Stomach (tissue), 4 donors: ENCODE measurements at regions not wholly inside any gene's neighbourhood (a gene's known extent, or its start where the extent isn't known, plus 50 kb on each side); places are given as distances from the start of the nearest gene placed in this dataset.

Source experiments
- EP300 ChIP-seq: sonication (generic); formaldehyde crosslinking; IDR thresholded peaks from one replicate; pipeline ENCODE4 v1.6.1; 2017; ENCODE audit warnings: antibody characterized with exemption
- POLR2AphosphoS5 ChIP-seq, 3 donors: sonication (generic); formaldehyde crosslinking; IDR thresholded peaks; one replicate each; pipeline ENCODE4 v1.6.1; 2016; ENCODE audit warnings: antibody characterized with exemption in 3 of 3
- TF ChIP-seq, protein P1 (sequence below), 7 experiments: fragments of 450-650 bp in 4 of 7; fragments of 200-600 bp in 3 of 7; sonication (generic) in 3 of 7; IDR thresholded peaks; one replicate each; pipeline ENCODE4 v1.5.1; 2016 to 2019; ENCODE audit warnings: antibody characterized with exemption in 7 of 7, control low read depth in 2 of 7, mild to moderate bottlenecking in 1 of 7

DNA sequence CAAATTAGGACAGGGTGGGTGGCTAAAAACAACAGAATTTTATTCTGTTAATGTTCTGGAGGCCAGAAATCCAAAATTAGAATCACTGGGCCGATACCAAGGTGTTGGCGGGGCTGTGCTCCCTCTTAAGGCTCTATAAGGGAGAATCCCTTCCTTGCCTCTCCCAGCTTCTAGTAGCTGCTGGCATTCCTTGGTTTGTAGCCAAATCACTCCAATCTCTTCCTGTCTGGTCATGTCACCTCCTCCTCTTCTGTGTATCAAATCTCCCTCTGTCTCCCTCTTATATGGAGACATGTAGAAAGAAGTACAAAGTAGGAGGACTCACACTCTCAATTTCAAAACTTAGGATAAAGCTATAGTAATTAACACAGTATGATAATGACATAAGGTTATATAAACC, 102.9 kb upstream of the SIRPA start:
- TF ChIP-seq, protein P1, sequence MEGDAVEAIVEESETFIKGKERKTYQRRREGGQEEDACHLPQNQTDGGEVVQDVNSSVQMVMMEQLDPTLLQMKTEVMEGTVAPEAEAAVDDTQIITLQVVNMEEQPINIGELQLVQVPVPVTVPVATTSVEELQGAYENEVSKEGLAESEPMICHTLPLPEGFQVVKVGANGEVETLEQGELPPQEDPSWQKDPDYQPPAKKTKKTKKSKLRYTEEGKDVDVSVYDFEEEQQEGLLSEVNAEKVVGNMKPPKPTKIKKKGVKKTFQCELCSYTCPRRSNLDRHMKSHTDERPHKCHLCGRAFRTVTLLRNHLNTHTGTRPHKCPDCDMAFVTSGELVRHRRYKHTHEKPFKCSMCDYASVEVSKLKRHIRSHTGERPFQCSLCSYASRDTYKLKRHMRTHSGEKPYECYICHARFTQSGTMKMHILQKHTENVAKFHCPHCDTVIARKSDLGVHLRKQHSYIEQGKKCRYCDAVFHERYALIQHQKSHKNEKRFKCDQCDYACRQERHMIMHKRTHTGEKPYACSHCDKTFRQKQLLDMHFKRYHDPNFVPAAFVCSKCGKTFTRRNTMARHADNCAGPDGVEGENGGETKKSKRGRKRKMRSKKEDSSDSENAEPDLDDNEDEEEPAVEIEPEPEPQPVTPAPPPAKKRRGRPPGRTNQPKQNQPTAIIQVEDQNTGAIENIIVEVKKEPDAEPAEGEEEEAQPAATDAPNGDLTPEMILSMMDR (IDR thresholded peaks at IDR 0.05) = no peak
- no peak for TF ChIP-seq POLR2AphosphoS5 (IDR thresholded peaks at IDR 0.05)
- no peak for TF ChIP-seq EP300
